Cardiac fibroblast (primary cell): ENCODE measurements at regions not wholly inside any gene's neighbourhood (a gene's known extent, or its start where the extent isn't known, plus 50 kb on each side); places are given as distances from the start of the nearest gene placed in this dataset.
"Not testable (repeated sequence)": the region's sequence is repeated elsewhere in the genome, so short reads cannot be mapped to it uniquely, and the experiment has no call there.

Experiments
- DNase-seq, 2 donors: peaks; one replicate each; pipeline versions ENCODE4 v3.0.0 to v3.0.0-alpha.2; 2010; ENCODE audit warnings: low read depth in 2 of 2
- H3K4me3 ChIP-seq, 2 donors: replicated peaks in 1 of 2; 1 replicate in 1 of 2; 2 replicates in 1 of 2; pipeline ENCODE4 v1.5.1; 2011; ENCODE audit warnings: low read depth in 2 of 2, low read length in 2 of 2, mild to moderate bottlenecking in 2 of 2, moderate library complexity in 1 of 2
- CTCF ChIP-seq: IDR thresholded peaks from one replicate; pipeline ENCODE4 v1.5.1; 2011; ENCODE audit warnings: low read depth, mild to moderate bottlenecking, low read length, inconsistent platforms

GRCh38 chr11:60592601-60593000 is 77.4 kb downstream of the MS4A13 start:
- TF ChIP-seq CTCF, result no peak
- no peak overlapping the region for H3K4me3 ChIP-seq

GRCh38 chr11:60594998-60595642 is 79.9 kb downstream of the MS4A13 start:
- no peak for TF ChIP-seq CTCF
- no peak overlapping the region for H3K4me3 ChIP-seq
- DNase-seq, result no peak

More at GRCh38 chr11:60592601-60593000, 77.4 kb downstream of the MS4A13 start:
- no peak for DNase-seq

- no peak overlapping the region for H3K4me3 ChIP-seq
- no peak for TF ChIP-seq CTCF
- no peak for DNase-seq
Observed at GRCh38 chr11:60607483-60607882, 91.9 kb upstream of the MS4A8 start.

- DNase-seq, result no peak
- no peak for TF ChIP-seq CTCF
- H3K4me3 ChIP-seq, result no peak overlapping the region
Observed at GRCh38 chr11:60609632-60610031, 89.8 kb upstream of the MS4A8 start.

- no peak for TF ChIP-seq CTCF
- H3K4me3 ChIP-seq, result no peak overlapping the region
- DNase-seq, result no peak
Observed at GRCh38 chr11:60610702-60611101, 88.7 kb upstream of the MS4A8 start.

- TF ChIP-seq CTCF, result no peak
- no peak for DNase-seq
Observed at GRCh38 chr11:60615497-60615896, 83.9 kb upstream of the MS4A8 start.

GRCh38 chr11:60621940-60622339 is 77.5 kb upstream of the MS4A8 start:
- DNase-seq, H3K4me3 ChIP-seq: not testable (repeated sequence)

More at GRCh38 chr11:60615497-60615896, 83.9 kb upstream of the MS4A8 start:
- no peak overlapping the region for H3K4me3 ChIP-seq

GRCh38 chr11:60622776-60623175 is 76.6 kb upstream of the MS4A8 start:
- not testable (repeated sequence) for H3K4me3 ChIP-seq, DNase-seq
